Memory B cell (primary cell): ENCODE measurements at regions not wholly inside any gene's neighbourhood (a gene's known extent, or its start where the extent isn't known, plus 50 kb on each side); places are given as distances from the start of the nearest gene placed in this dataset.

Experiments
- ATAC-seq: fragments of 150-1000 bp; cut with Tn5 transposase; 2 replicates; pipeline ENCODE4 v1.10.0; 2021; ENCODE audit warnings: low read depth, mild to moderate bottlenecking, moderate library complexity
- DNase-seq, 2 donors: peaks; one replicate each; pipeline ENCODE4 v3.0.0; 2022; ENCODE audit warnings: low spot score in 2 of 2
- H3K27ac Mint-ChIP-seq: one replicate; pipeline ENCODE4 v1.8.0; 2022; ENCODE audit warnings: mild to moderate bottlenecking, moderate library complexity, mixed read lengths
- H3K27me3 Mint-ChIP-seq: one replicate; pipeline ENCODE4 v1.8.0; 2022; ENCODE audit warnings: mixed read lengths
- H3K36me3 Mint-ChIP-seq: one replicate; pipeline ENCODE4 v1.8.0; 2022; ENCODE audit warnings: mild to moderate bottlenecking, mixed read lengths
- H3K4me1 Mint-ChIP-seq: one replicate; pipeline ENCODE4 v1.8.0; 2022; ENCODE audit warnings: mixed read lengths
- H3K4me3 Mint-ChIP-seq: one replicate; pipeline ENCODE4 v1.8.0; 2022; ENCODE audit warnings: mild to moderate bottlenecking, moderate library complexity, mixed read lengths
- H3K9me3 Mint-ChIP-seq: one replicate; pipeline ENCODE4 v1.8.0; 2022; ENCODE audit warnings: mixed read lengths

DNA sequence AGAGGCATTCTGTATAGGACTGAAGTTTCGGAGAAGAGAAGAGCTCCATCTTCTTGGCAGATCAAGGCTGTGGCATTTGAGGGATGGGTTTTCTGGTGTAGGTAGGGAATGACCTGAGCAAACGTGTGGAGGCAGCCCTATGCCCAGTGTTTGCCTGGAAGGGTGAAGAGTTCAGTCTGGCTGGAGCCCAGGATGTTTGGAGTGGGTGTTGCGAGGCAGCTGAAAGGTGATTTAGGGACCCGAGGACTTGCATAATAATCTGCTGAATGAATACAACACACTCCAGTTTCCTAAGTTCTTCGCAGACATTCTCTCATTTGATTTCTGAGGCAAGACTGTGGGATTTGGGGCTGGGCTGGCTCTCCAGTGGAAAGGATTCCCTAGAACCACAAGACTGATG, 186.2 kb downstream of the CYLD start:
- Mint-ChIP-seq H3K4me1 (no peaks in the 10 kb centered on the region), H3K9me3 (peaks cover 2% of the 10 kb centered on the region), H3K27ac (no peak overlapping the region), H3K4me3 (no peak overlapping the region), H3K36me3 (no peaks in the 10 kb centered on the region), H3K27me3 (peaks cover 6% of the 10 kb centered on the region)
- no peak for DNase-seq
- ATAC-seq, result no peak

DNA sequence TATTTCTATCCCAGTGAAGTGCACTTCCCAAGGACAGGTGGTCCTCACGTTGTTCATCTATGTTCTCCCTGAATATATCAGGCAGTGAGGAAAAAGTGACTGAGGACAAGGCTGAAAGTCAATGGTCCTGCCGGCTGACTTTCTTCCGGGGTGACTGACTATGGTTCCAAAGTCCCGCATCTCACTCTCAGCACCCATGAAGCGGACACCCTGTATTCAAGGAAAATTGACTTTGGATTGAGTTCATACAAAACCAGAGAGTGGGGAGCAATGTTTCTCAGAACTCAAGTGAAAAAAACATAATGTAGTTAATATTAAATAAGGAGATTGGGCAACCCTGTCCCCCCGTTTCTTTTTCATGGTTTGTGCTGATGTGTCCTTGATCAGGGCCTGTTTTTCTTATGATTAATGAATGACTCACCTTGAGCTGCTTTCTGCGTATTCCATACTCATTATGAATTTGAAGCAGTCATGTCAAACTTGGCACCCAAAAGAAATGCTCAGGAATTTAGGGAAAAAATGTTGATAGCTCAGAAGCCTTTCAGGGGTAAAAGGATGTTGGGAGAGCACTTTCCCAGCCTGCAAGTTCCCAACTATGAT, 184.0 kb downstream of the CYLD start:
- no peak overlapping the region for H3K27ac Mint-ChIP-seq
- no peaks in the 10 kb centered on the region for H3K4me1 Mint-ChIP-seq
- no peaks in the 10 kb centered on the region for H3K36me3 Mint-ChIP-seq
- H3K9me3 Mint-ChIP-seq, result no peaks in the 10 kb centered on the region
- H3K27me3 Mint-ChIP-seq, result peaks cover 3% of the 10 kb centered on the region
- H3K4me3 Mint-ChIP-seq, result no peak overlapping the region
- no peak for ATAC-seq
- DNase-seq, result no peak

GRCh38 chr16:50924759-50925545, 183.1 kb downstream of the CYLD start:
- H3K27ac Mint-ChIP-seq, result no peak overlapping the region
- DNase-seq (no peak), ATAC-seq (no peak)
- H3K27me3 Mint-ChIP-seq, result peaks cover 3% of the 10 kb centered on the region
- H3K36me3 Mint-ChIP-seq, result no peaks in the 10 kb centered on the region
- no peaks in the 10 kb centered on the region for H3K4me1 Mint-ChIP-seq
- no peak overlapping the region for H3K4me3 Mint-ChIP-seq
- no peaks in the 10 kb centered on the region for H3K9me3 Mint-ChIP-seq

DNA sequence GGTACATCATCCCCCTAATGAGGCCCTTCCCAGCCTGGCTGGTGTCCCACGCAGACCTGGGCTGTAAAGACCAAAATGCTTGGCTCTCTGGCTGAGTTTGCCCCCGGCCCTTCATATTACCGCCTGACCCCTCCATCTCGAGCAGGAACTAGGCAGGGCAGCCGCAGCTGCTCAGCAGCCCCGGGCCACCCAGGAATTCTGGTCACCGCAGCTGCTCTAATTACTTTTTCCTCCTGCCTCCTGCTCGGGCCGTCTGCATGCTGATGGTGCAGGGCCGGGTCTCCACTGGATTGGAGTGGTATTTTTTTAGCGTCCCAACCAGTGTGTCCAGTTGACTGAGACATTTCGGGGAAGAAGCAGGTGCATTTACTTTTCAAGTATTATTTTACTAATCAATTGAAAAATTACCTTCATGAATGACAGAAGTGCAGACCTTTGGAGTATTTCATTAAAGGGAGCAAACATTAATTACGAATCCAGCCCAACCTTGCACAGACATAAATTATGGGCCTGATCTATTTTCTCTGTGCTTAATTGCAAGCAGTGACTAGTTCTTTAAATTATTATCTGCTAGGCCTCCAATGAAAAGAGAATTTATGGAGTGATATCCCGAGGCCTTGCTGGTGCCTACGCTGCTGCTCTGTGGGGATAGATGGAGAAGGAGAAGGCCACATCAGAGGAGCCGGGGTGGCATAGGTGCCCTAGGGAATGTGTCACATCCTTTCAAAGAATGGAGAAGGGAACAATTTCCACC, 176.2 kb downstream of the CYLD start:
- H3K27me3 Mint-ChIP-seq, result peaks cover 7% of the 10 kb centered on the region
- H3K36me3 Mint-ChIP-seq, result no peaks in the 10 kb centered on the region
- ATAC-seq, result no peak
- no peak overlapping the region for H3K27ac Mint-ChIP-seq
- no peaks in the 10 kb centered on the region for H3K4me1 Mint-ChIP-seq
- no peak overlapping the region for H3K4me3 Mint-ChIP-seq
- DNase-seq, result no peak
- H3K9me3 Mint-ChIP-seq, result peaks cover 3% of the 10 kb centered on the region

- H3K4me3 Mint-ChIP-seq, result no peak overlapping the region
- H3K27ac Mint-ChIP-seq, result no peak overlapping the region
- peaks cover 3% of the 10 kb centered on the region for H3K9me3 Mint-ChIP-seq
- ATAC-seq (no peak), DNase-seq (no peak)
- no peaks in the 10 kb centered on the region for H3K4me1 Mint-ChIP-seq
- H3K27me3 Mint-ChIP-seq, result peaks cover 12% of the 10 kb centered on the region
- no peaks in the 10 kb centered on the region for H3K36me3 Mint-ChIP-seq
Measured at GRCh38 chr16:50916040-50916439, 174.2 kb downstream of the CYLD start.

GRCh38 chr16:50915120-50915519, 173.2 kb downstream of the CYLD start:
- no peaks in the 10 kb centered on the region for H3K4me1 Mint-ChIP-seq
- ATAC-seq (no peak), DNase-seq (no peak)
- H3K27ac Mint-ChIP-seq, result no peak overlapping the region
- H3K9me3 Mint-ChIP-seq, result peaks cover 3% of the 10 kb centered on the region
- no peak overlapping the region for H3K4me3 Mint-ChIP-seq
- H3K36me3 Mint-ChIP-seq, result no peaks in the 10 kb centered on the region
- H3K27me3 Mint-ChIP-seq, result peaks cover 12% of the 10 kb centered on the region

- ATAC-seq (no peak), DNase-seq (no peak)
- Mint-ChIP-seq H3K4me1 (no peaks in the 10 kb centered on the region), H3K36me3 (no peaks in the 10 kb centered on the region), H3K9me3 (peaks cover 3% of the 10 kb centered on the region), H3K4me3 (no peak overlapping the region), H3K27ac (no peak overlapping the region), H3K27me3 (peaks cover 9% of the 10 kb centered on the region)
Measured at GRCh38 chr16:50910736-50911100, 168.8 kb downstream of the CYLD start.

GRCh38 chr16:50909831-50910735, 168.2 kb downstream of the CYLD start:
- no peak for DNase-seq
- peaks cover 9% of the 10 kb centered on the region for H3K27me3 Mint-ChIP-seq
- H3K4me3 Mint-ChIP-seq, result no peak overlapping the region
- no peak for ATAC-seq
- no peak overlapping the region for H3K27ac Mint-ChIP-seq
- H3K9me3 Mint-ChIP-seq, result peaks cover 3% of the 10 kb centered on the region
- H3K36me3 Mint-ChIP-seq, result no peaks in the 10 kb centered on the region
- H3K4me1 Mint-ChIP-seq, result no peaks in the 10 kb centered on the region

GRCh38 chr16:50908468-50908867, 166.6 kb downstream of the CYLD start:
- Mint-ChIP-seq H3K27ac (no peak overlapping the region), H3K9me3 (no peaks in the 10 kb centered on the region), H3K36me3 (no peaks in the 10 kb centered on the region), H3K4me1 (no peaks in the 10 kb centered on the region), H3K27me3 (peaks cover 6% of the 10 kb centered on the region), H3K4me3 (no peak overlapping the region)
- ATAC-seq, result no peak
- DNase-seq, result no peak

DNA sequence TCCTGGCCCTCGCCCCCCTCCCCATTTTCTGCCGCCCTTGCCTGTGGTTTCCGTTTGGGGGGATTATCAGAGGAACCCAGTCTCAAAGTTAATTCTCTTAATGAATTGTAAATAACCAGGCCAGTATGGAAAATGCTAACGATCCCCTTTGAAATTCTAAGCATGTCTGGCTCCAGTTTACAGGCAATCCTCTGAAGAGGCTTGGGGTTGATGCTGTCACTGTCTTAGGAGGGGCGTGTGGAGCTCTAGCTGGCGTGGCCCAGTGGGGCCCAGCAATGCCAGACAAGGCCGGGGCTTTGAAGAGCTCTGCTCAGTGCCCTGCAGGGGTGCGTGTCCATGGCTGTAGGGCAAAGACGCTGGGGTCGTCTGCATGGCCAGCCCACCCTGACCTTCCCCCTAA, 164.6 kb downstream of the CYLD start:
- H3K9me3 Mint-ChIP-seq, result no peaks in the 10 kb centered on the region
- no peaks in the 10 kb centered on the region for H3K36me3 Mint-ChIP-seq
- no peak overlapping the region for H3K27ac Mint-ChIP-seq
- ATAC-seq (no peak), DNase-seq (no peak)
- no peaks in the 10 kb centered on the region for H3K27me3 Mint-ChIP-seq
- no peaks in the 10 kb centered on the region for H3K4me1 Mint-ChIP-seq
- no peak overlapping the region for H3K4me3 Mint-ChIP-seq

DNA sequence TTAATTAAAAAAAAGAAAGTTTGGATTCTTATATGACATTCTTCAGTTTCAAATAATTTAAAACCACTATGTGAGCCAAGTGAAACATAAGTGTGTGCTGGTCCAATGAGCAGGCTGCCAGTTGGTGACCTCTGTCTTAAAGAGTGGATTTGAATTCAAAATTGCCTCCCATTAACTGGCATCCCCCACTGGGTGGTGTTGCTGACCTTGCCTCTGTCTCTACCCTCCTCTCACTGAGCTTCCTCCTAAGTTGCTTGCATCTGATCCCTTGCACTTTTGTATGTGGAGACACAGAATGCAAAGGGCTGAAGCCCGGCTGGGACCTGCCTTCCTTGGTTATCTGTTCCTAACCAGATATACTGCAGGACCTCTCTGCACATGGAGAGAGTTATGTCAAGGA, 160.6 kb downstream of the CYLD start:
- no peak overlapping the region for H3K27ac Mint-ChIP-seq
- H3K9me3 Mint-ChIP-seq, result no peaks in the 10 kb centered on the region
- H3K4me3 Mint-ChIP-seq, result no peak overlapping the region
- ATAC-seq (no peak), DNase-seq (no peak)
- no peaks in the 10 kb centered on the region for H3K27me3 Mint-ChIP-seq
- no peaks in the 10 kb centered on the region for H3K4me1 Mint-ChIP-seq
- H3K36me3 Mint-ChIP-seq, result no peaks in the 10 kb centered on the region

GRCh38 chr16:50901062-50901461, 159.2 kb downstream of the CYLD start:
- H3K9me3 Mint-ChIP-seq, result peaks cover 7% of the 10 kb centered on the region
- no peaks in the 10 kb centered on the region for H3K27me3 Mint-ChIP-seq
- no peak overlapping the region for H3K4me3 Mint-ChIP-seq
- no peak for DNase-seq
- H3K36me3 Mint-ChIP-seq, result peaks cover 1% of the 10 kb centered on the region
- no peaks in the 10 kb centered on the region for H3K4me1 Mint-ChIP-seq
- H3K27ac Mint-ChIP-seq, result no peak overlapping the region
- ATAC-seq, result no peak

GRCh38 chr16:50900391-50900942, 158.6 kb downstream of the CYLD start:
- no peak for ATAC-seq
- H3K4me1 Mint-ChIP-seq, result no peaks in the 10 kb centered on the region
- H3K9me3 Mint-ChIP-seq, result peaks cover 9% of the 10 kb centered on the region
- H3K27me3 Mint-ChIP-seq, result no peaks in the 10 kb centered on the region
- H3K27ac Mint-ChIP-seq, result no peak overlapping the region
- H3K4me3 Mint-ChIP-seq, result no peak overlapping the region
- no peak for DNase-seq
- H3K36me3 Mint-ChIP-seq, result peaks cover 1% of the 10 kb centered on the region
